Nephron progenitor cell (in vitro differentiated cells): ENCODE measurements at regions not wholly inside any gene's neighbourhood (a gene's known extent, or its start where the extent isn't known, plus 50 kb on each side); places are given as distances from the start of the nearest gene placed in this dataset.
"Not testable (repeated sequence)": the region's sequence is repeated elsewhere in the genome, so short reads cannot be mapped to it uniquely, and the experiment has no call there.

Source experiments
- DNase-seq: peaks from one replicate; pipeline ENCODE4 v3.0.0; 2021
- H3K27ac Mint-ChIP-seq: 2 replicates; pipeline ENCODE4 v1.8.0; 2021; ENCODE audit warnings: mild to moderate bottlenecking, moderate library complexity, mixed read lengths
- H3K27me3 Mint-ChIP-seq: 2 replicates; pipeline ENCODE4 v1.8.0; 2021; ENCODE audit warnings: mild to moderate bottlenecking, low read depth, mixed read lengths; ENCODE audit not compliant: poor library complexity
- H3K36me3 Mint-ChIP-seq: 2 replicates; pipeline ENCODE4 v1.8.0; 2021; ENCODE audit warnings: low read depth, mixed read lengths
- H3K4me1 Mint-ChIP-seq: 2 replicates; pipeline ENCODE4 v1.8.0; 2021; ENCODE audit warnings: mixed read lengths
- H3K4me3 Mint-ChIP-seq: 2 replicates; pipeline ENCODE4 v1.8.0; 2021; ENCODE audit warnings: mild to moderate bottlenecking, moderate library complexity, mixed read lengths
- H3K9me3 Mint-ChIP-seq: 2 replicates; pipeline ENCODE4 v1.8.0; 2021; ENCODE audit warnings: mild to moderate bottlenecking, moderate library complexity, mixed read lengths
- CTCF ChIP-seq: fragments of 200-600 bp; sonication (generic); IDR thresholded peaks from 2 replicates; pipeline ENCODE4 v1.5.0; 2021; ENCODE audit warnings: antibody characterized with exemption

- no peak for DNase-seq
- Mint-ChIP-seq H3K36me3 (no peaks in the 10 kb centered on the region), H3K9me3 (peaks cover 5% of the 10 kb centered on the region), H3K4me3 (no peak overlapping the region), H3K27me3 (no peaks in the 10 kb centered on the region), H3K27ac (no peak overlapping the region), H3K4me1 (no peaks in the 10 kb centered on the region)
- TF ChIP-seq CTCF, result no peak
Observed at GRCh38 chr4:85039526-85039925, 73.0 kb upstream of the WDFY3 start.

- not testable (repeated sequence) for H3K36me3 Mint-ChIP-seq, H3K4me3 Mint-ChIP-seq, DNase-seq, H3K4me1 Mint-ChIP-seq, H3K27ac Mint-ChIP-seq, H3K27me3 Mint-ChIP-seq
- H3K9me3 Mint-ChIP-seq, result peaks cover 20% of the 10 kb centered on the region
Observed at GRCh38 chr4:85043812-85044496, 77.5 kb upstream of the WDFY3 start.

- no peaks in the 10 kb centered on the region for H3K4me1 Mint-ChIP-seq
- H3K9me3 Mint-ChIP-seq, result peaks cover 32% of the 10 kb centered on the region
- H3K36me3 Mint-ChIP-seq, result no peaks in the 10 kb centered on the region
- no peak for TF ChIP-seq CTCF
- H3K27me3 Mint-ChIP-seq, result peaks cover 8% of the 10 kb centered on the region
- no peak overlapping the region for H3K27ac Mint-ChIP-seq
- no peak overlapping the region for H3K4me3 Mint-ChIP-seq
- DNase-seq, result no peak
Observed at GRCh38 chr4:85050736-85051135, 84.2 kb upstream of the WDFY3 start.

GRCh38 chr4:85051526-85051925 is 85.0 kb upstream of the WDFY3 start:
- Mint-ChIP-seq H3K4me1 (no peaks in the 10 kb centered on the region), H3K4me3 (no peak overlapping the region), H3K36me3 (no peaks in the 10 kb centered on the region), H3K9me3 (peaks cover 25% of the 10 kb centered on the region), H3K27ac (no peak overlapping the region), H3K27me3 (peaks cover 8% of the 10 kb centered on the region)
- no peak for TF ChIP-seq CTCF
- no peak for DNase-seq

- not testable (repeated sequence) for H3K27me3 Mint-ChIP-seq, H3K36me3 Mint-ChIP-seq, H3K4me1 Mint-ChIP-seq, DNase-seq, H3K4me3 Mint-ChIP-seq, H3K27ac Mint-ChIP-seq
- H3K9me3 Mint-ChIP-seq, result peaks cover 18% of the 10 kb centered on the region
Observed at GRCh38 chr4:85054925-85055324, 88.4 kb upstream of the WDFY3 start.

- DNase-seq, result no peak
Observed at GRCh38 chr4:85058551-85058950, 92.1 kb upstream of the WDFY3 start.

More at GRCh38 chr4:85058551-85058950, 92.1 kb upstream of the WDFY3 start:
- Mint-ChIP-seq H3K4me3 (no peak overlapping the region), H3K9me3 (peaks cover 8% of the 10 kb centered on the region), H3K27ac (no peak overlapping the region), H3K4me1 (peaks cover 5% of the 10 kb centered on the region), H3K36me3 (no peaks in the 10 kb centered on the region), H3K27me3 (peaks cover 8% of the 10 kb centered on the region)
- no peak for TF ChIP-seq CTCF
